Muscle of leg (tissue), 3 donors: ENCODE measurements at regions not wholly inside any gene's neighbourhood (a gene's known extent, or its start where the extent isn't known, plus 50 kb on each side); places are given as distances from the start of the nearest gene placed in this dataset.
"Not testable (repeated sequence)": the region's sequence is repeated elsewhere in the genome, so short reads cannot be mapped to it uniquely, and the experiment has no call there.

Experiments
- DNase-seq: peaks from one replicate; pipeline ENCODE4 v3.0.0; 2013
- H3K27ac ChIP-seq: one replicate; pipeline ENCODE4 v1.5.1; 2013; ENCODE audit warnings: mild to moderate bottlenecking, low read length, control low read depth
- H3K27me3 ChIP-seq: one replicate; pipeline ENCODE4 v1.6.1; 2013; ENCODE audit warnings: low read length; ENCODE audit not compliant: control insufficient read depth, insufficient read depth
- H3K36me3 ChIP-seq: one replicate; pipeline ENCODE4 v1.6.1; 2013; ENCODE audit warnings: low read length; ENCODE audit not compliant: control insufficient read depth, insufficient read depth
- H3K4me1 ChIP-seq: one replicate; pipeline ENCODE4 v1.6.1; 2013; ENCODE audit warnings: low read length; ENCODE audit not compliant: control insufficient read depth, insufficient read depth
- H3K4me3 ChIP-seq: one replicate; pipeline ENCODE4 v1.5.1; 2013; ENCODE audit warnings: low read length, control low read depth
- H3K9me3 ChIP-seq: replicated peaks from 2 replicates; pipeline ENCODE4 v1.6.1; 2013; ENCODE audit warnings: low read depth, low read length; ENCODE audit not compliant: control insufficient read depth
- WGBS: methylation state at CpG from one replicate; pipeline ENCODE4 v1.1.5; 2013; ENCODE audit warnings: missing lambda C conversion rate; ENCODE audit not compliant: insufficient coverage; 5-methylcytosine and 5-hydroxymethylcytosine counted together

- Histone ChIP-seq H3K36me3 (no peaks in the 10 kb centered on the region), H3K27ac (no peak overlapping the region), H3K4me1 (no peaks in the 10 kb centered on the region), H3K27me3 (no peaks in the 10 kb centered on the region), H3K4me3 (no peak overlapping the region), H3K9me3 (no peaks in the 10 kb centered on the region)
- 83% methylated on average over 4 of the region's 8 CpGs for WGBS
- no peak for DNase-seq
These were observed 267.6 kb upstream of the SGK1 start for GRCh38 chr6:134585517-134585873.

GRCh38 chr6:134584847-134585516, 267.1 kb upstream of the SGK1 start:
- H3K9me3 ChIP-seq, result no peaks in the 10 kb centered on the region
- peak; percentile 15 for DNase-seq
- H3K36me3 ChIP-seq, result no peaks in the 10 kb centered on the region
- H3K4me3 ChIP-seq, result no peak overlapping the region
- no peaks in the 10 kb centered on the region for H3K4me1 ChIP-seq
- H3K27ac ChIP-seq, result no peak overlapping the region
- no peaks in the 10 kb centered on the region for H3K27me3 ChIP-seq
- 80% methylated on average over 2 of the region's 2 CpGs for WGBS

DNA sequence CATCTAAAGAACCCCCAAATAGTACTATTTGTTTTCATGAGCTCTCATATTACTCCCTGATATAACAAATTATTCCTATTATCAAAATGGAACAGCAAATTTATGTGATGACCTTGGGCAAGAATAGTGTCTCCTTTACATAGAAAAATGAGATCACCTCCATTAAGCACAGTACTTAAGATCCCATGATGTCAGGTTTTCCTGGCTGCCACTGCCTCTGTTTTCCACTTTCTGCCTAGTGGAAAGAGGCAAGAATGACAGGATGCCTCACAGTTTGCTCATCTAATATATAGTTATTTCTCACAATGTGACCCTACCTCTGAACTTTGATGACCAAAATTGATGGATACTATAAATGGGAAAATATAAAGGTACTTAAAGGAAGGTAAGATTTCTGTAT, 260.1 kb upstream of the SGK1 start:
- DNase-seq, result peak; percentile 59
- H3K4me1 ChIP-seq, result no peaks in the 10 kb centered on the region
- no peaks in the 10 kb centered on the region for H3K36me3 ChIP-seq
- no peak overlapping the region for H3K4me3 ChIP-seq
- no peak overlapping the region for H3K27ac ChIP-seq
- H3K9me3 ChIP-seq, result no peaks in the 10 kb centered on the region
- no peaks in the 10 kb centered on the region for H3K27me3 ChIP-seq

DNA sequence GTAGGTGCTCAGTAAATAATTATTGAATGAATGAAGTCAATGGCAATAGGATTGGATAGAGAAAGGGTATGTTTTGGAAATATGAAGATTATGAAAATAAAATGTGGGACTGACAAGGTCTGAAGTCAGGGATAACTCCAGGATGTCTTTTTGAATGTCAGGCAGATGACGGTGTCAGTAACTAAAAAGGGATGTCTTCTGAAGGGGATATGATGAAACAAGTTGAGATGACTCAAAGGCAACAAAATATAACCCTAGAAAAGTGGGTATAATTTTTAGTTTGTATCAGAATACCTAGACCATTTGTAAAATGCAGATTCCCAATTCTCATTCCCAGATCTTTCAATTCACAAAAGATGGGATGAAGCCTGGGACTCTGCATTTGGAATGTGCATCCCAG, 257.3 kb upstream of the SGK1 start:
- H3K36me3 ChIP-seq, result no peaks in the 10 kb centered on the region
- no peaks in the 10 kb centered on the region for H3K4me1 ChIP-seq
- no peaks in the 10 kb centered on the region for H3K9me3 ChIP-seq
- H3K27me3 ChIP-seq, result no peaks in the 10 kb centered on the region
- DNase-seq, result no peak
- WGBS, result no CpG with 5 or more reads among the region's 1 CpG
- H3K4me3 ChIP-seq, result no peak overlapping the region
- H3K27ac ChIP-seq, result no peak overlapping the region

DNA sequence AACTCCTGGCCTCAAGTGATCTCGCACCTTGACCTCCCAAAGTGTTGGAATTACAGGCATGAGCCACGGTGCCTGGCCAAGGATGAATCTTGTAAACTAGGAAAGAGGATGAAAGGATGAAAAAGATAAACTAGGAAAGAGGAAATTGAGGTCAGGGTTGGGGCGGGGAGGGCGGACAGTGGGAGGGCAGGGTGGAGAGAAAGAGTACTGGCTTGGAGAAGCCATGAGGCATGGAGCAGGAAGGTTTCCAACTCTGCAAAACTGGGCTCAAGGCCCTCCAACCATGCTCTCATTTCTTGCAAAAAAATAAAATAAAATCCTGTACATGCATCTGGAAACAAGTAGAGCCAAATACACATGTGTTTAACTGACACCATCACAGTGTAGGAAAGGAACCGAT, 256.6 kb upstream of the SGK1 start:
- Histone ChIP-seq H3K4me3 (no peak overlapping the region), H3K9me3 (no peaks in the 10 kb centered on the region), H3K27ac (no peak overlapping the region), H3K27me3 (no peaks in the 10 kb centered on the region), H3K36me3 (no peaks in the 10 kb centered on the region), H3K4me1 (no peaks in the 10 kb centered on the region)
- 75% methylated on average over 2 of the region's 5 CpGs for WGBS
- DNase-seq, result peak; percentile 17

DNA sequence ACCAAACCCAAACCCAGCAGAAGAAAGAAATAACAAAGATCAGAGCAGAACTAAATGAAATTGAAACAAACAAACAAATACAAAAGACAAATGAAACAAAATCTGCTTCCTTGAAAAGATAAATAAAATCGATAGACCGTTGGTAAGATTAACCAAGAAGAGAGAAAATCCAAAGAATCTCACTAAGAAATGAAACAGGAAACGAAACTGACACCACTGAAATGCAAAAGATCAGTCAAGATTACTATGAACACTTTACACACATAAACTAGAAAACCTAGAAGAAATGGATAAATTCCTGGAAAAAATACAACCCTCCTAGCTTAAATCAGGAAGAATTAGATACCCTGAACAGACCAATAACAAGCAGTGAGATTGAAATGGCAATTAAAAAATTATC, 252.1 kb upstream of the SGK1 start:
- DNase-seq, H3K36me3 ChIP-seq, H3K27ac ChIP-seq, H3K9me3 ChIP-seq, H3K4me1 ChIP-seq, H3K27me3 ChIP-seq, H3K4me3 ChIP-seq: not testable (repeated sequence)
- WGBS, result no CpG with 5 or more reads among the region's 3 CpGs

DNA sequence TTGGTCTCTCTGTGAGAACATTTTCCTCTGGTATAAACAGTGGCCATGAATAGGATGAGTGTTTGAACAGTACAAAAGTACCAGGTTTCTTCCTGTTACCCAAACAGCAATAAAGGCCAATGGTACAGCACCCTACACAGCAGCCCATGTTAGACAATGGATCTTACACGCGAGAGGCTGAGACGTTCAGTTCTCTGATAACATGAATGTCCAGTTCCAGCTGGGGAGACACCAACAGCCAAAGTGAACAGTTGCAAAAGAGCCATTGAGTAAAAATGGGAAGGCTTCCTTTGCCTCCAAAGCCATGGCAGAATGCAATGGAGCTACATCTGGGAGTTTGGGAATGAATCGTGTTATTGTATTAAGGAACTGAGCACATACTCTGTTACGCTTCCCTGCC, 246.8 kb upstream of the SGK1 start:
- Histone ChIP-seq H3K4me3 (no peak overlapping the region), H3K27ac (no peak overlapping the region), H3K4me1 (no peaks in the 10 kb centered on the region), H3K9me3 (no peaks in the 10 kb centered on the region), H3K27me3 (no peaks in the 10 kb centered on the region), H3K36me3 (no peaks in the 10 kb centered on the region)
- WGBS, result 77% methylated on average over 3 of the region's 5 CpGs
- DNase-seq, result no peak

- H3K4me1 ChIP-seq, result no peaks in the 10 kb centered on the region
- no peak overlapping the region for H3K27ac ChIP-seq
- no peaks in the 10 kb centered on the region for H3K36me3 ChIP-seq
- H3K27me3 ChIP-seq, result no peaks in the 10 kb centered on the region
- no peak for DNase-seq
- H3K4me3 ChIP-seq, result no peak overlapping the region
- no peaks in the 10 kb centered on the region for H3K9me3 ChIP-seq
These were observed 242.1 kb upstream of the SGK1 start for GRCh38 chr6:134560019-134560418.

GRCh38 chr6:134557509-134557908, 239.6 kb upstream of the SGK1 start:
- Histone ChIP-seq H3K27ac (no peak overlapping the region), H3K4me1 (no peaks in the 10 kb centered on the region), H3K4me3 (no peak overlapping the region), H3K27me3 (no peaks in the 10 kb centered on the region), H3K36me3 (no peaks in the 10 kb centered on the region), H3K9me3 (no peaks in the 10 kb centered on the region)
- WGBS, result no CpG with 5 or more reads among the region's 1 CpG
- no peak for DNase-seq

DNA sequence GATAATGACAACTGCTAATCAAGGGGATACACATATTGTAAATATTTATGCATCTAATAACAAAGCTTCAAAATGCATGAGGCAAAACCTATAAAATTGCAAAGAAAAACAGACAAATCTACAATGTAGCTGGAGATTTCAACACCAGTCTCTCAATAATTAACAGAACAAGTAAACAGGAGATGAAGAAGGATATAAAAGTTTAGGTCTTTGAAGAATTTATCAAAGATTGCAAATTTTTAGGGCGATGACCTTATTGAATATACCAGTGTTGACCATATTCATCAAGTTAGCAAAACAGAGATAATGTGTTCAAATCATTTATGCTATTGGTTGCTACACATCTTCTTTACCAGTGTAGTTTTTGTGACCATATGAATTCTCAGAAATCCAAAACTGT, 237.8 kb upstream of the SGK1 start:
- H3K27ac ChIP-seq, result no peak overlapping the region
- no peaks in the 10 kb centered on the region for H3K9me3 ChIP-seq
- no peaks in the 10 kb centered on the region for H3K36me3 ChIP-seq
- H3K4me3 ChIP-seq, result no peak overlapping the region
- H3K4me1 ChIP-seq, result peaks cover 4% of the 10 kb centered on the region
- H3K27me3 ChIP-seq, result no peaks in the 10 kb centered on the region
- no peak for DNase-seq
- WGBS, result no CpG with 5 or more reads among the region's 1 CpG

DNA sequence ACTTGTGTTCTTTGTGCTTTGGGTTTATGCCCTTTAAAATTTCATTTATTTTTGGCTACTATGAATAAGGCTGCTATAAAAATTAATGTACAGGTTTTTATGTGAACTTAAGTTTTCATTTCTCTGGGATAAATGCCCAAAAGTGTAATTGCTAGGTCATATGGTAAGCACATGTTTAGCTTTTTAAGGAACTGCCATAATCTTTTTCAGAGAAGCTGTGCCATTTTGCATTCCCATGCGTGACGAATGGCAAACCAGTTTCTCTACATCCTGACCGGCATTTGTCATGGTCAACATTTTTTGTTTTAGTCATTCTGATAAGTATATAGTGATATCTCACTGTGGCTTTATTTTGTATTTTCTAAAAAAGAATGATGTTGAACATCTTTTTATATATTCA, 236.0 kb upstream of the SGK1 start:
- H3K27me3 ChIP-seq, result no peaks in the 10 kb centered on the region
- H3K9me3 ChIP-seq, result no peaks in the 10 kb centered on the region
- H3K4me1 ChIP-seq, result peaks cover 4% of the 10 kb centered on the region
- no peaks in the 10 kb centered on the region for H3K36me3 ChIP-seq
- no CpG with 5 or more reads among the region's 3 CpGs for whole genome bisulfite sequencing
- H3K4me3 ChIP-seq, result no peak overlapping the region
- peak; percentile 66 for DNase-seq
- H3K27ac ChIP-seq, result no peak overlapping the region
